Vagina (tissue), 2 donors: ENCODE measurements at regions not wholly inside any gene's neighbourhood (a gene's known extent, or its start where the extent isn't known, plus 50 kb on each side); places are given as distances from the start of the nearest gene placed in this dataset.

Source experiments
- POLR2A ChIP-seq, 2 donors: fragments of 450-650 bp; IDR thresholded peaks; one replicate each; pipeline ENCODE4 v1.6.1; 2017; ENCODE audit warnings: antibody characterized with exemption in 2 of 2, mild to moderate bottlenecking in 2 of 2, moderate library complexity in 2 of 2
- POLR2AphosphoS5 ChIP-seq, 2 donors: sonication (generic); formaldehyde crosslinking; IDR thresholded peaks; one replicate each; pipeline ENCODE4 v1.9.0; 2017; ENCODE audit warnings: antibody characterized with exemption in 2 of 2, mild to moderate bottlenecking in 2 of 2, low read depth in 1 of 2; ENCODE audit not compliant: insufficient read depth in 1 of 2
- TF ChIP-seq, protein P1 (sequence below), 3 experiments: fragments of 450-650 bp in 2 of 3; fragments of 200-600 bp in 1 of 3; sonication (generic) in 1 of 3; IDR thresholded peaks; one replicate each; pipeline ENCODE4 v1.5.1; 2017 to 2019; ENCODE audit warnings: antibody characterized with exemption in 3 of 3, mild to moderate bottlenecking in 2 of 3, moderate library complexity in 2 of 3

DNA sequence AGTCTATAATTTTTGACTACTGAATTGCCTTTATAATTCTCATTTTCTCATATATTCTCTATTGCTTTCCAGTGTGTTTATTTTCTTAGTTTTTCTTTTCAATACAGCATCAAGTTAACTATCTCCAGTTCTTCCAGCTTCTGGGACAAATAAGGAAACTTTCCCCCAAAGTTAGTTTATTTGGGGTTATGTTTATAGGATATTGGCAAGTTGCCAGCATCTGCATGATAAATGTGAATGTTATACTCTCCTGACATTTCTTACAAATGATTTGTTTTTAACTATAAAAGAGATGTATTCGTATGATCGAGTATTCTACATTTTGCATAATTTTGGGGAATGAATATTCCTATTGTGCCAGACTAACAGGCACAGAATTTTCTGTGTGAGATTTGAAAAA, 140.6 kb upstream of the KCNJ3 start:
- TF ChIP-seq, protein P1, sequence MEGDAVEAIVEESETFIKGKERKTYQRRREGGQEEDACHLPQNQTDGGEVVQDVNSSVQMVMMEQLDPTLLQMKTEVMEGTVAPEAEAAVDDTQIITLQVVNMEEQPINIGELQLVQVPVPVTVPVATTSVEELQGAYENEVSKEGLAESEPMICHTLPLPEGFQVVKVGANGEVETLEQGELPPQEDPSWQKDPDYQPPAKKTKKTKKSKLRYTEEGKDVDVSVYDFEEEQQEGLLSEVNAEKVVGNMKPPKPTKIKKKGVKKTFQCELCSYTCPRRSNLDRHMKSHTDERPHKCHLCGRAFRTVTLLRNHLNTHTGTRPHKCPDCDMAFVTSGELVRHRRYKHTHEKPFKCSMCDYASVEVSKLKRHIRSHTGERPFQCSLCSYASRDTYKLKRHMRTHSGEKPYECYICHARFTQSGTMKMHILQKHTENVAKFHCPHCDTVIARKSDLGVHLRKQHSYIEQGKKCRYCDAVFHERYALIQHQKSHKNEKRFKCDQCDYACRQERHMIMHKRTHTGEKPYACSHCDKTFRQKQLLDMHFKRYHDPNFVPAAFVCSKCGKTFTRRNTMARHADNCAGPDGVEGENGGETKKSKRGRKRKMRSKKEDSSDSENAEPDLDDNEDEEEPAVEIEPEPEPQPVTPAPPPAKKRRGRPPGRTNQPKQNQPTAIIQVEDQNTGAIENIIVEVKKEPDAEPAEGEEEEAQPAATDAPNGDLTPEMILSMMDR (IDR thresholded peaks at IDR 0.05), result no peak
- no peak for TF ChIP-seq POLR2A (IDR thresholded peaks at IDR 0.05)
- TF ChIP-seq POLR2AphosphoS5 (IDR thresholded peaks at IDR 0.05; ENCODE audit: insufficient read depth in 1 of 2, low read depth in 1 of 2), result no peak
